ENCODE measurements at regions not wholly inside any gene's neighbourhood (a gene's known extent, or its start where the extent isn't known, plus 50 kb on each side); places are given as distances from the start of the nearest gene placed in this dataset.

DNA sequence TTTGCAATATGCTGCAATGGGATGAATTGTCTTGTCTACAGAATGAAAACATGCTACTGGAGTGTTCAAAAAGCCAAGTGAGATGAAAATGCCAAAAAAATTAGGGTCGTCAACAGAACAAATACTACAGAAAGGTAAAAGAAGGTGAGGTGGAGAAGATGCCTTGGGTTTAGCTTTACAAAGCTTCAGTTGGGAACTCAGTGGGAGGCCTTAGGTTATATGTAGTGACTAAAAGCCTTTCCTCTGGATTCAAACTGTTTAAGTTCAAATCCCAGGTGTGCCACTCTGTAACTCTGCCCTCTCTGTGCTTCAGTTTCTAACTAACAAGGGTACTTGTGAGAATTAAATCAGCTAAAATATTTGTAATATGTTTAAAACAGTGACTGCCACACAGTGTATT is 84.9 kb upstream of the PDE3A start:
- Histone ChIP-seq H2AFZ (no peak overlapping the region), H3K9ac (no peak overlapping the region), H3K4me2 (ENCODE audit: low read length) (no peak overlapping the region), H3K27me3 (ENCODE audit: control insufficient read depth, insufficient read depth, low read length) (no peaks in the 10 kb centered on the region), H3K4me1 (no peaks in the 10 kb centered on the region), H3K36me3 (ENCODE audit: control insufficient read depth, insufficient read depth, low read length) (no peaks in the 10 kb centered on the region), H3K79me2 (no peaks in the 10 kb centered on the region), H3K4me3 (ENCODE audit: low read depth, low read length) (no peak overlapping the region), H3K9me3 (ENCODE audit: control insufficient read depth, low read length) (no peaks in the 10 kb centered on the region), H3K27ac (no peak overlapping the region)
- TF ChIP-seq, protein P1, sequence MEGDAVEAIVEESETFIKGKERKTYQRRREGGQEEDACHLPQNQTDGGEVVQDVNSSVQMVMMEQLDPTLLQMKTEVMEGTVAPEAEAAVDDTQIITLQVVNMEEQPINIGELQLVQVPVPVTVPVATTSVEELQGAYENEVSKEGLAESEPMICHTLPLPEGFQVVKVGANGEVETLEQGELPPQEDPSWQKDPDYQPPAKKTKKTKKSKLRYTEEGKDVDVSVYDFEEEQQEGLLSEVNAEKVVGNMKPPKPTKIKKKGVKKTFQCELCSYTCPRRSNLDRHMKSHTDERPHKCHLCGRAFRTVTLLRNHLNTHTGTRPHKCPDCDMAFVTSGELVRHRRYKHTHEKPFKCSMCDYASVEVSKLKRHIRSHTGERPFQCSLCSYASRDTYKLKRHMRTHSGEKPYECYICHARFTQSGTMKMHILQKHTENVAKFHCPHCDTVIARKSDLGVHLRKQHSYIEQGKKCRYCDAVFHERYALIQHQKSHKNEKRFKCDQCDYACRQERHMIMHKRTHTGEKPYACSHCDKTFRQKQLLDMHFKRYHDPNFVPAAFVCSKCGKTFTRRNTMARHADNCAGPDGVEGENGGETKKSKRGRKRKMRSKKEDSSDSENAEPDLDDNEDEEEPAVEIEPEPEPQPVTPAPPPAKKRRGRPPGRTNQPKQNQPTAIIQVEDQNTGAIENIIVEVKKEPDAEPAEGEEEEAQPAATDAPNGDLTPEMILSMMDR (IDR thresholded peaks at IDR 0.05): no peak

DNA sequence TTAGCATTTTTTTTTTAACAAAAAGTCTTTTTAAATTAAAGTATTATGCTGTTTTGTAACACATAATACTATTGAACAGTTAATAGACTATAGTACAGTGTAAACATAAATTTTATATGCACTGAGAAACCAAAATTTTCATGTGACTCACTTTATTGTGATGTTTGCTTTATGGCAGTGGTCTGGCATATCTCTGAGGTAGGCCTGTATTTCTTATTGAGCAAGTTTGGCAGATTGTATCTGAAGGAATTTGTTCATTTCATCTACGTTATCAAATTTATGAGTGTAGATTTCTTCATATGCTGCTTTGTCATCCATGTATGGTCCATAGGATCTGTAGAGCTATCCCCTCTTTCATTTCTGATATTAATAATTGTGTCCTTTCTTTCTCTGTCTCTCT is 78.8 kb upstream of the PDE3A start:
- H3K4me3 ChIP-seq (ENCODE audit: low read depth, low read length): no peak overlapping the region
- no peaks in the 10 kb centered on the region for H3K27me3 ChIP-seq (ENCODE audit: control insufficient read depth, insufficient read depth, low read length)
- H2AFZ ChIP-seq: no peak overlapping the region
- TF ChIP-seq, protein P1 (IDR thresholded peaks at IDR 0.05): no peak
- no peak overlapping the region for H3K4me2 ChIP-seq (ENCODE audit: low read length)
- no peaks in the 10 kb centered on the region for H3K36me3 ChIP-seq (ENCODE audit: control insufficient read depth, insufficient read depth, low read length)
- no peaks in the 10 kb centered on the region for H3K9me3 ChIP-seq (ENCODE audit: control insufficient read depth, low read length)
- no peak overlapping the region for H3K27ac ChIP-seq
- H3K4me1 ChIP-seq: no peaks in the 10 kb centered on the region
- H3K9ac ChIP-seq: no peak overlapping the region
- no peaks in the 10 kb centered on the region for H3K79me2 ChIP-seq

DNA sequence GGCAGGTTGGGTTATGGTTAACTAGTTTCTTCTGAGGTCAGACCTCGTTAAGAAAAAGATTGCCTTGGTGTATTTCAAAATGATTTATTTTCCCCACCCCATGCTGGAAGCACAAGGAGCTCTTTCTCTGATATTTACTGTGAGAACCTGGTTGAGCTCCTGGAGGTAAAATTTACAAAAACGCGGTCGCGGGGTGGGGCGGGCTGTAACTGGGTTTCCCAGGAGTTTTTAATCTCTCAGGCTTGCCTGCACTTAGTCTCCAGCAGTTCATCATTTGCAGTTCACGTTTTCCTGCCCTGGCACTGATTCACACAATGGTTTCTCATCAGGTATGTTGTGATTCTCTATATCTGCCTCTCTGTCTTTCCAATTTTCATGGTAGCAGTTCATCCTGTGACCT is 67.9 kb upstream of the PDE3A start:
- peaks cover 2% of the 10 kb centered on the region for H3K36me3 ChIP-seq (ENCODE audit: control insufficient read depth, insufficient read depth, low read length)
- no peaks in the 10 kb centered on the region for H3K79me2 ChIP-seq
- no peaks in the 10 kb centered on the region for H3K4me1 ChIP-seq
- no peak overlapping the region for H3K4me2 ChIP-seq (ENCODE audit: low read length)
- H3K27me3 ChIP-seq (ENCODE audit: control insufficient read depth, insufficient read depth, low read length): no peaks in the 10 kb centered on the region
- H3K27ac ChIP-seq: no peak overlapping the region
- H3K9me3 ChIP-seq (ENCODE audit: control insufficient read depth, low read length): no peaks in the 10 kb centered on the region
- no peak overlapping the region for H2AFZ ChIP-seq
- TF ChIP-seq, protein P1 (IDR thresholded peaks at IDR 0.05): no peak
- H3K9ac ChIP-seq: no peak overlapping the region
- no peak overlapping the region for H3K4me3 ChIP-seq (ENCODE audit: low read depth, low read length)

DNA sequence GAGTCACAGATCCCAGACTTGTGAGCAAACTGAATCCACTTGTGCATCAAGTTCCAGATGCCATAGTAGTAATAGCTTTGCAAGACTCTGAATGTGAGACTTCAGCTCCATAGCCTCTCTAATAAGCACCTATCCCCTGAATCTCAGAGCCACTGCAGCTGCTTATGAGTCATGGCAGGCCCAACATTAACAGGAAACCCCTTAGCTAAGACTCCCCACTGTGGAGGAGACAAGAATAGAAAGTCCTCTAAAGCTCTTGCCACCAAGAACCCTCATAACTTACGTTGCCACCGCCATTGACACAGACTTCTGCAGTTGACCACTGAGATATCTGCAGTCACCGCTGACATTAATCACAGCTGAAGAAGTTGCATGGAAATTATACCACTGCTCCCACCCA is 62.9 kb upstream of the PDE3A start:
- TF ChIP-seq, protein P1 (IDR thresholded peaks at IDR 0.05): no peak
- H3K4me1 ChIP-seq: no peaks in the 10 kb centered on the region
- no peak overlapping the region for H3K9ac ChIP-seq
- H3K27me3 ChIP-seq (ENCODE audit: control insufficient read depth, insufficient read depth, low read length): no peaks in the 10 kb centered on the region
- no peak overlapping the region for H2AFZ ChIP-seq
- H3K36me3 ChIP-seq (ENCODE audit: control insufficient read depth, insufficient read depth, low read length): no peaks in the 10 kb centered on the region
- no peak overlapping the region for H3K4me3 ChIP-seq (ENCODE audit: low read depth, low read length)
- H3K79me2 ChIP-seq: no peaks in the 10 kb centered on the region
- H3K4me2 ChIP-seq (ENCODE audit: low read length): no peak overlapping the region
- no peak overlapping the region for H3K27ac ChIP-seq
- peaks cover 4% of the 10 kb centered on the region for H3K9me3 ChIP-seq (ENCODE audit: control insufficient read depth, low read length)

DNA sequence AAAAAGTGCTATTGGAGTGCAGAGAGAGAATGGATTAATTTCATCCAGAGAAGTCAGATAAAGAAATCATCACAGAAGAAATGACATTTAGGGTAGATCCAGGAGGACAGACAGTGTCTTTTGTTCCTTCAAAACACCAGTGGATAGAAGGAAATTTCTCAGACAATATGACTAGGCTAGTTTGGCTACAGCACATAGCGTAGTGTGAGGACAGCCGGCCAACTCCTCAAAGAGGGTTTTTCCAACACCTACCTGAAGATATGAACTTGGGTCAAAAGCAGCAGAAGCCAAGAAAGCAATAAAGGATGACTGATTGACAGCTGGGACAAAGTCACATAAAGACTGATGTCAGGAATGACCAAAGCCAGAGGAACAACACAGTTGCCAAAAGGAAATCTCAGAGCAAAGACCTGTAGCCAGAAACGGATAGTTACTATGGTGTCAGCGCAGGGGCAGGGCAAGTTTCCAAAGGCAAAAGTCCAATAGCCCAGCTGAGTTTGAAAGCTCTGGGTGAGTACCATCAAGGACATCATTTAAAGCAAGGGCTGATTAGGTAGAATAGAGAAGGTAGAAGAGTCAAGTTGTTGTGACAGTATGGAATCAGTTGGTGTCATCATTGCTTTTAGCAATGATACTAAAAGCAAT is 58.7 kb upstream of the PDE3A start:
- H3K9ac ChIP-seq: no peak overlapping the region
- no peaks in the 10 kb centered on the region for H3K79me2 ChIP-seq
- H2AFZ ChIP-seq: no peak overlapping the region
- TF ChIP-seq, protein P1 (IDR thresholded peaks at IDR 0.05): no peak
- H3K36me3 ChIP-seq (ENCODE audit: control insufficient read depth, insufficient read depth, low read length): no peaks in the 10 kb centered on the region
- peaks cover 4% of the 10 kb centered on the region for H3K9me3 ChIP-seq (ENCODE audit: control insufficient read depth, low read length)
- no peak overlapping the region for H3K27ac ChIP-seq
- H3K4me3 ChIP-seq (ENCODE audit: low read depth, low read length): no peak overlapping the region
- no peaks in the 10 kb centered on the region for H3K4me1 ChIP-seq
- no peaks in the 10 kb centered on the region for H3K27me3 ChIP-seq (ENCODE audit: control insufficient read depth, insufficient read depth, low read length)
- H3K4me2 ChIP-seq (ENCODE audit: low read length): no peak overlapping the region

Measured in parathyroid adenoma (tissue), 2 donors.